ENCODE measurements at regions not wholly inside any gene's neighbourhood (a gene's known extent, or its start where the extent isn't known, plus 50 kb on each side); places are given as distances from the start of the nearest gene placed in this dataset.

DNA sequence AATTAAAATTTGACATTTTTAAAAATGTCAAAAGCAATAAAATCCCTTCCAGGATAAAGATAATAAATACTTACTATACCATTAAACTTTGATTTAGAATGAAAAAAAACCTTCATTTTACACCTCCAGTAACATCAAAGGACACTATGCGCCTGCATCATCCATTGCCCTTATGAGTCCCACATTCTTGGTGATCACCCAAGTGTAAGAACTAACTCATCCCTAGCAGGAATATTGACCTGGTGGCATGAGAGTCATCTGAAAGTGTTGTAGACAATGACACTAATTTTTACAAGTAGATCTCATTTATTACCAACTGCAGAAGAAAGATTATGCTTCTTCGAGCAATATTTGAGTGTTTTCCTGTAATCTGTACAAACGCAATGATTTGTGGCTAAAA lies 1128.9 kb downstream of the EFNB2 start:
- TF ChIP-seq CTCF (IDR thresholded peaks at IDR 0.05; ENCODE audit: low read depth, low read length, poor library complexity, severe bottlenecking) (no peak), EZH2phosphoT487 (IDR thresholded peaks at IDR 0.05; ENCODE audit: borderline replicate concordance, low read length) (no peak)
